ENCODE measurements at regions not wholly inside any gene's neighbourhood (a gene's known extent, or its start where the extent isn't known, plus 50 kb on each side); places are given as distances from the start of the nearest gene placed in this dataset.

DNA sequence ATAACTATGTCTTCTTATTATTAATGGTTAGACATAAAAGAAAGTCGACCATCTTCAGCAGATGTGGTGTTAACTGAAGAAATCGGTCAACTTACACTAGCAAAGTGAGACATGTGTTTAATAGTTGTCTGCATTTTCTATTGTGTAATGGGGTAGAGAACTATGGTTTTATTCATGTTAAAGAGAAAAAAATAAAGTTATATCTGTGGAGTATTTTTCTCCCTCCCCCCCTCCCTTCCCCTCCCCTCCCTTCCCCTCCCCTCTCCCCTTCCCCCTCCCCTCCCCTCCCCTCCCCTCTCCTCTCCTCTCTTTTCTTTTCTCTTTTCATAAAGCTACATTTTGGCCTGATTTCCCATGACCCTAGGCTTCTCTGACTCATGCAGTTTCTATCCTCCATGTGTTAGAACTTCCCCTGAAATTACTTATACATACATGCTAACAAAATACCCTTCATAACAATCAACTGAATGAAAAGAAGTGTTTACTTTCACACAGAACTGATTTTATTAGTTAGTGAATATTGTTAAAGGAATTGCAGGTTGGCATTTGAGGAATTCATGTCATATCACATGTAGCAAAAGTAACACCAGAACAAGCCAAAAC, 1431.0 kb upstream of the ATXN8OS start:
- no peak for DNase-seq
- no peaks in the 10 kb centered on the region for H3K27me3 Mint-ChIP-seq
- H3K36me3 Mint-ChIP-seq, result no peaks in the 10 kb centered on the region
- no peak overlapping the region for H3K27ac Mint-ChIP-seq
- ATAC-seq, result no peak
- peaks cover 2% of the 10 kb centered on the region for H3K9me3 Mint-ChIP-seq (ENCODE audit: low read depth)
- CTCF ChIA-PET, result no interaction called here
- no peak overlapping the region for H3K4me3 Mint-ChIP-seq
- H3K4me1 Mint-ChIP-seq, result no peaks in the 10 kb centered on the region

- no peaks in the 10 kb centered on the region for H3K27me3 Mint-ChIP-seq
- no peak overlapping the region for H3K4me3 Mint-ChIP-seq
- H3K36me3 Mint-ChIP-seq, result no peaks in the 10 kb centered on the region
- peaks cover 5% of the 10 kb centered on the region for H3K9me3 Mint-ChIP-seq (ENCODE audit: low read depth)
- no peaks in the 10 kb centered on the region for H3K4me1 Mint-ChIP-seq
- DNase-seq (no peak), ATAC-seq (no peak)
- CTCF ChIA-PET, result no interaction called here
- H3K27ac Mint-ChIP-seq, result no peak overlapping the region
Measured at GRCh38 chr13:68675209-68675608, 1432.4 kb upstream of the ATXN8OS start.

DNA sequence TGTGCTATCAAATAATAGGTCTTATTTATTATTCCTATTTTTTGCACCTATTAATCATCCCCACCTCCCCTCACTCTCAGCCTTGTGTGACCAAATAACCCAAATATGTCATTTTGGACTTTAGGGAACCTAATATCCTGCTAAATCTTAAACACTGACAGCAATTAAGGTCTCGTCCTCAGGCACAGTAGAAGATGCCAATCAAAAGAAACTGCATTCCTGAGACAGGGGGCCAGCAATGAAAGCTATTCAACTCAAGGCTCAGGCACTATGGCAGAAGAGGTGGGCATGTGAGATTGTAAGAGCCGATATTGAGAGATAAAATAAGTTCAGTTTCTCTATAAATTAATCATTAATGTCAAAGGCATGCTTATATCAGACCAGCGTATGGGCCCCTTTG, 1437.7 kb upstream of the PCDH9 start:
- H3K27ac Mint-ChIP-seq, result no peak overlapping the region
- H3K4me3 Mint-ChIP-seq, result no peak overlapping the region
- DNase-seq (no peak), ATAC-seq (no peak)
- H3K4me1 Mint-ChIP-seq, result no peaks in the 10 kb centered on the region
- H3K9me3 Mint-ChIP-seq (ENCODE audit: low read depth), result peaks cover 11% of the 10 kb centered on the region
- no peaks in the 10 kb centered on the region for H3K27me3 Mint-ChIP-seq
- no peaks in the 10 kb centered on the region for H3K36me3 Mint-ChIP-seq
- CTCF ChIA-PET, result no interaction called here

GRCh38 chr13:68666774-68667397, 1436.8 kb upstream of the PCDH9 start:
- CTCF ChIA-PET, result no interaction called here
- no peak for DNase-seq
- Mint-ChIP-seq H3K4me3 (no peak overlapping the region), H3K4me1 (no peaks in the 10 kb centered on the region), H3K27me3 (no peaks in the 10 kb centered on the region), H3K36me3 (no peaks in the 10 kb centered on the region), H3K27ac (no peak overlapping the region), H3K9me3 (ENCODE audit: low read depth) (peaks cover 11% of the 10 kb centered on the region)
- ATAC-seq, result no peak

DNA sequence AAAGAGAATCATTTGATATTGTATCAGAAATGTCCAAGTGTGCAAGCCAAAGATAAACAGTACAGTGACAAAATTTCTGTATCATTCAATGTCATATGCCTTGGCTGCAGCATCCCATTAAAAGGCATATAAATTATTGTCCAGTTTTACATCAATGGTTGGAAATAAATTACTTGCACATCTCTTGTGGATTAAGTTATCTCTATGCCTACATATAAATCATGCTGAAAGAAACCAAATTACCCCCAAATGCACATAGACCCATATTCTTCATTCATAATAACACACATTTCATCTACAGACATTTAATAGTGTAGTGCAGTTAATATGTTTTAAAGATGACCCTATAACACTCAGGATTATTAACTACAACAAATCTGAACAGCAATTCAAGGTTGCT, 1415.7 kb upstream of the PCDH9 start:
- H3K27ac Mint-ChIP-seq, result no peak overlapping the region
- H3K36me3 Mint-ChIP-seq, result no peaks in the 10 kb centered on the region
- no peaks in the 10 kb centered on the region for H3K4me1 Mint-ChIP-seq
- DNase-seq, result no peak
- H3K4me3 Mint-ChIP-seq, result no peak overlapping the region
- ATAC-seq, result no peak
- peaks cover 6% of the 10 kb centered on the region for H3K9me3 Mint-ChIP-seq (ENCODE audit: low read depth)
- no peaks in the 10 kb centered on the region for H3K27me3 Mint-ChIP-seq
- CTCF ChIA-PET, result no interaction called here

GRCh38 chr13:68644611-68645010, 1414.5 kb upstream of the PCDH9 start:
- CTCF ChIA-PET, result no interaction called here
- Mint-ChIP-seq H3K27me3 (no peaks in the 10 kb centered on the region), H3K27ac (no peak overlapping the region), H3K4me1 (no peaks in the 10 kb centered on the region), H3K36me3 (no peaks in the 10 kb centered on the region), H3K4me3 (no peak overlapping the region), H3K9me3 (ENCODE audit: low read depth) (peaks cover 2% of the 10 kb centered on the region)
- ATAC-seq (no peak), DNase-seq (no peak)

GRCh38 chr13:68636784-68637183, 1406.6 kb upstream of the PCDH9 start:
- ATAC-seq, result no peak
- CTCF ChIA-PET, result no interaction called here
- DNase-seq, result no peak
- H3K27ac Mint-ChIP-seq, result no peak overlapping the region
- H3K27me3 Mint-ChIP-seq, result no peaks in the 10 kb centered on the region
- no peaks in the 10 kb centered on the region for H3K36me3 Mint-ChIP-seq
- peaks cover 3% of the 10 kb centered on the region for H3K9me3 Mint-ChIP-seq (ENCODE audit: low read depth)
- no peak overlapping the region for H3K4me3 Mint-ChIP-seq
- no peaks in the 10 kb centered on the region for H3K4me1 Mint-ChIP-seq

DNA sequence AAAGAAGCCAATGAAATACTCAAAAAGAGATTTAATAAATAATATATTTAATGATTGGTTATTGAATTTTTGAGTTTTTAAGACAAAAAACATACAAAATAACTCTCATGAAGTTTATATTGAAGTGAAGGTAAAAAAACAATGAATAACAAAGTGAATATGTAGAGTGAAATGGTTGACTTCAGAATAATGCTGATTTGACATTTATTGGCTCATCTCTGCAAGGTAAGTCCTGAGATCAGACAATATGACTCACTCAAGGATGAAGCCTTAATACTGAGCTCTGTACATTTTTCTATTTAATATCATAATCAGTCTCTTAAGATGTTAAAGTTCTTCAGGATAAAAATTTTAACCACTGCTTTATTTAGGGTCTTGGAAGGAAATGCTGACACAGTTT, 1398.9 kb upstream of the PCDH9 start:
- H3K36me3 Mint-ChIP-seq, result no peaks in the 10 kb centered on the region
- no peaks in the 10 kb centered on the region for H3K4me1 Mint-ChIP-seq
- DNase-seq (no peak), ATAC-seq (no peak)
- H3K9me3 Mint-ChIP-seq (ENCODE audit: low read depth), result peaks cover 8% of the 10 kb centered on the region
- no peaks in the 10 kb centered on the region for H3K27me3 Mint-ChIP-seq
- no peak overlapping the region for H3K27ac Mint-ChIP-seq
- CTCF ChIA-PET, result no interaction called here
- H3K4me3 Mint-ChIP-seq, result no peak overlapping the region

- ATAC-seq, result no peak
- no peak overlapping the region for H3K27ac Mint-ChIP-seq
Measured at GRCh38 chr13:68627379-68627778, 1397.2 kb upstream of the PCDH9 start.

DNA sequence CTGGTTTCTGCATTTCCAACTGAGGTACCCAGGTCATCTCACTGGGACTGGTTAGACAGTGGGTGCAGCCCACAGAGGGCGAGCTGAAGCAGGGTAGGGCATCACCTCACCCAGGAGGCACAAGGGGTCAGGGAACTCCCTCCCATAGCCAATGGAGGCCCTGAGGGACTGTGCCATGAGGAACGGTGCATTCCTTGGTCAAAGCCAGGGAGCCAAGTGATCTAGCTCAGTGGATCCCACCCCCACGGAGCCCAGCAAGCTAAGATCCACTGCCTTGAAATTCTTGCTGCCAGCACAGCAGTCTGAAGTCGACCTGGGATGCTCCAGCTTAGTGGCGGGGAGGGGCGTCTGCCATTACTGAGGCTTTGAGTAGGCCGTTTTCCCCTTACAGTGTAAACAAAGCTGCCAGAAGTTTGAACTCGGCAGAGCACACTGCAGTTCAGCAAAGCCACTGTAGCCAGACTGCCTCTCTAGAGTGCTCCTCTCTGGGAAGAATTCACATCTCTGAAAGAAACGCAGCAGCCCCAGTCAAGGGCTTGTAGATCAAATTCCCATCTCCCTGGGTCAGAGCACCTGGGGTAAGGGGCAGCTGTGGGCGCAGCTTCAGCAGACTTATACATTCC, 1386.6 kb upstream of the PCDH9 start:
- H3K4me1 Mint-ChIP-seq, result no peaks in the 10 kb centered on the region
- no peak for DNase-seq
- H3K9me3 Mint-ChIP-seq (ENCODE audit: low read depth), result peaks cover 11% of the 10 kb centered on the region
- H3K36me3 Mint-ChIP-seq, result no peaks in the 10 kb centered on the region
- H3K27ac Mint-ChIP-seq, result no peak overlapping the region
- H3K4me3 Mint-ChIP-seq, result no peak overlapping the region
- CTCF ChIA-PET, result no interaction called here
- H3K27me3 Mint-ChIP-seq, result no peaks in the 10 kb centered on the region
- ATAC-seq, result no peak

More at GRCh38 chr13:68627379-68627778, 1397.2 kb upstream of the PCDH9 start:
- CTCF ChIA-PET, result no interaction called here
- Mint-ChIP-seq H3K36me3 (no peaks in the 10 kb centered on the region), H3K9me3 (ENCODE audit: low read depth) (peaks cover 4% of the 10 kb centered on the region), H3K4me3 (no peak overlapping the region), H3K4me1 (no peaks in the 10 kb centered on the region), H3K27me3 (no peaks in the 10 kb centered on the region)
- DNase-seq, result no peak

DNA sequence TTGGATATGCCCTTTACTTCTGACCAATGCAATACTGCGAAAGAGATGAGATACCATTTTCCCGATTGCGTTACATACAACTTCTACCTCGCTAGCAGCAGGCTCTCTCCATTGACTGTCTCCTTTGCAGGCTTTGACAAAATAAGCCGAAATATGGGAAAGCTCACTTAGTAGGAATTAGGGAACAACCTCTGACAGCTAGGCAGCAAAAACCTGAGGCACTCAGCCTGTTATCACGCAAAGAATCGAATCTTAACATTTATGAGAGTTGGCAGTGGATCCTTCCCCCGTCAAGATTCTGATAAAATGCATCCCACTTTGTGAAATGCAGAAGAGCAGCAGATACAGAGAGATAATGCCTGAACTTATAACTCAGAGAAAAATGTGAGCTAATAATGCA, 1379.5 kb upstream of the PCDH9 start:
- H3K27me3 Mint-ChIP-seq, result no peaks in the 10 kb centered on the region
- H3K4me3 Mint-ChIP-seq, result no peak overlapping the region
- H3K4me1 Mint-ChIP-seq, result no peaks in the 10 kb centered on the region
- H3K27ac Mint-ChIP-seq, result no peak overlapping the region
- H3K36me3 Mint-ChIP-seq, result no peaks in the 10 kb centered on the region
- ATAC-seq (no peak), DNase-seq (no peak)
- peaks cover 7% of the 10 kb centered on the region for H3K9me3 Mint-ChIP-seq (ENCODE audit: low read depth)
- CTCF ChIA-PET, result no interaction called here

DNA sequence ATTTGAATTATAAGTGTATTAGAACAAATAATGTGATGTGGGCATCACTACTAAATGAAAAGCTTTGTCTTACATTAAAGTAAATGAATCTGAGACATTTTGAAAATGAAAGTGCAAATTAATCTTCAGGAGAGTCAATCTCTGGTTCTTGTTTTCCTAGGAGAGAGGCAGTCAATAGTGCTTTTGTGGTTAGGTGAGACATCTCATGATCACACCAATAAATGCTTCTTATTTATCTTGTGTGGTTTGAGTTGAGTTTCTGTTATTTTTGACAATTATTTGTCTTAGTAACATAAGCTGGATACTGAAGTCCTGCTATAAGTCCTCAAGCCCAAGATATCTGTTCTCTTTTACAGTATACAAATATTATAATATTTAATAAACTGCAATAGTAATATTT, 1378.0 kb upstream of the PCDH9 start:
- CTCF ChIA-PET, result interaction anchor here (0.6 kb wide), 1 partner anchor 31 kb away, joined by 3 read pairs; no protein-coding TSS in a partner anchor
- ATAC-seq, result no peak
- Mint-ChIP-seq H3K9me3 (ENCODE audit: low read depth) (peaks cover 5% of the 10 kb centered on the region), H3K27ac (no peak overlapping the region), H3K4me3 (no peak overlapping the region), H3K36me3 (no peaks in the 10 kb centered on the region), H3K4me1 (no peaks in the 10 kb centered on the region), H3K27me3 (no peaks in the 10 kb centered on the region)
- DNase-seq, result no peak

- CTCF ChIA-PET, result no interaction called here
- H3K27ac Mint-ChIP-seq, result no peak overlapping the region
- no peaks in the 10 kb centered on the region for H3K36me3 Mint-ChIP-seq
- no peak for DNase-seq
- no peaks in the 10 kb centered on the region for H3K4me1 Mint-ChIP-seq
- no peak overlapping the region for H3K4me3 Mint-ChIP-seq
- no peaks in the 10 kb centered on the region for H3K27me3 Mint-ChIP-seq
- no peak for ATAC-seq
- peaks cover 2% of the 10 kb centered on the region for H3K9me3 Mint-ChIP-seq (ENCODE audit: low read depth)
Measured at GRCh38 chr13:68597641-68598040, 1367.5 kb upstream of the PCDH9 start.

- H3K4me3 Mint-ChIP-seq, result no peak overlapping the region
- ATAC-seq (no peak), DNase-seq (no peak)
- no peaks in the 10 kb centered on the region for H3K4me1 Mint-ChIP-seq
- H3K36me3 Mint-ChIP-seq, result no peaks in the 10 kb centered on the region
- no peaks in the 10 kb centered on the region for H3K27me3 Mint-ChIP-seq
- CTCF ChIA-PET, result no interaction called here
- H3K9me3 Mint-ChIP-seq (ENCODE audit: low read depth), result peaks cover 7% of the 10 kb centered on the region
- no peak overlapping the region for H3K27ac Mint-ChIP-seq
Measured at GRCh38 chr13:68588623-68589022, 1358.5 kb upstream of the PCDH9 start.

All from activated CD8-positive, alpha-beta memory T cell treated with anti-CD3 and anti-CD28 coated beads, Interleukin-2, amount 10 ng/mL, durations not matched to agents 7 days and 5 days (primary cell).